Femur (tissue), 1 donor: ENCODE measurements at regions not wholly inside any gene's neighbourhood (a gene's known extent, or its start where the extent isn't known, plus 50 kb on each side); places are given as distances from the start of the nearest gene placed in this dataset.
A peak's percentile ranks its signal among the peaks of the same experiment; 100 is the strongest.
"Not testable (repeated sequence)": the region's sequence is repeated elsewhere in the genome, so short reads cannot be mapped to it uniquely, and the experiment has no call there.

Source experiments
- DNase-seq: peaks from one replicate; pipeline ENCODE4 v3.0.0-alpha.2; 2017

GRCh38 chr2:62410015-62410453, 96.0 kb downstream of the TMEM17 start:
- DNase-seq = peak; percentile 30

- no peak for DNase-seq
Measured at GRCh38 chr2:62409442-62409841, 96.6 kb downstream of the TMEM17 start.

GRCh38 chr2:62408241-62408677, 97.7 kb downstream of the TMEM17 start:
- peak; percentile 51 for DNase-seq

- DNase-seq = no peak
Measured at GRCh38 chr2:62407838-62408237, 98.2 kb downstream of the TMEM17 start.

GRCh38 chr2:62407401-62407800, 98.6 kb downstream of the TMEM17 start:
- DNase-seq = no peak

GRCh38 chr2:62406573-62407043, 99.4 kb downstream of the TMEM17 start:
- no peak for DNase-seq

GRCh38 chr2:62404913-62405312, 101.1 kb downstream of the TMEM17 start:
- DNase-seq = no peak

GRCh38 chr2:62402156-62402555, 103.8 kb downstream of the TMEM17 start:
- DNase-seq = no peak

GRCh38 chr2:62398356-62398755, 107.6 kb downstream of the TMEM17 start:
- no peak for DNase-seq

GRCh38 chr2:62396880-62397279, 109.1 kb downstream of the TMEM17 start:
- DNase-seq = no peak

GRCh38 chr2:62393293-62393692, 112.7 kb downstream of the TMEM17 start:
- no peak for DNase-seq

- DNase-seq = no peak
Measured at GRCh38 chr2:62391696-62392095, 114.3 kb downstream of the TMEM17 start.

- DNase-seq = not testable (repeated sequence)
Measured at GRCh38 chr2:62386378-62386777, 119.6 kb downstream of the TMEM17 start.

GRCh38 chr2:62383846-62384245, 122.1 kb downstream of the TMEM17 start:
- DNase-seq = no peak

GRCh38 chr2:62382757-62383156, 123.2 kb downstream of the TMEM17 start:
- DNase-seq = no peak

- DNase-seq = no peak
Measured at GRCh38 chr2:62382122-62382521, 123.9 kb downstream of the TMEM17 start.

GRCh38 chr2:62381656-62382055, 124.3 kb downstream of the TMEM17 start:
- no peak for DNase-seq

GRCh38 chr2:62379566-62379965, 126.4 kb downstream of the TMEM17 start:
- DNase-seq = no peak

- DNase-seq = no peak
Measured at GRCh38 chr2:62375113-62375420, 130.9 kb downstream of the TMEM17 start.

- DNase-seq = no peak
Measured at GRCh38 chr2:62374301-62375112, 131.5 kb downstream of the TMEM17 start.

GRCh38 chr2:62372824-62373223, 133.2 kb downstream of the TMEM17 start:
- no peak for DNase-seq

- no peak for DNase-seq
Measured at GRCh38 chr2:62370321-62371250, 135.4 kb downstream of the TMEM17 start.

GRCh38 chr2:62369541-62370202, 136.3 kb downstream of the TMEM17 start:
- no peak for DNase-seq
